HG03442 (cell line): ENCODE measurements at regions not wholly inside any gene's neighbourhood (a gene's known extent, or its start where the extent isn't known, plus 50 kb on each side); places are given as distances from the start of the nearest gene placed in this dataset.

Experiments
- ATAC-seq: cut with Tn5 transposase; IDR thresholded peaks from one replicate; pipeline ENCODE4 v1.9.1; 2021; ENCODE audit warnings: mild to moderate bottlenecking, moderate library complexity; ENCODE audit not compliant: unreplicated experiment

DNA sequence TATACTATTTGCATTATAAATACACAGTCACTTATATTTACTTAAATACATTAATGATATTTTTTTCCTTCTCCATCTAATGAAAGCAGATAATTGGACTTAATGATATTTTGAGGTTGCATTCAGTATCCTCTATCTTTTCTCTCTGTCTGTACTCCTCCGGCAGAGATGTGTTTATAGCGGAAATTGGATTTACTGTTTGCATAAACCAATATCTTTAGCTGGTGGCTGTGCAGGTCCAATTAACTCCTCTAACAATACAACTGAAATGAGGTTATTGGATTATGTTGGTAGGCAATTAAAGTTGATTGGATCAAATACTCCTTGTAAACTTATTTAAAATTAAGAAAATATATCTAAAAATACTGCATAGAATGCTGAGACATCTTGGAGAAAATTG is 1044.2 kb upstream of the SORCS1 start:
- no peak for ATAC-seq

DNA sequence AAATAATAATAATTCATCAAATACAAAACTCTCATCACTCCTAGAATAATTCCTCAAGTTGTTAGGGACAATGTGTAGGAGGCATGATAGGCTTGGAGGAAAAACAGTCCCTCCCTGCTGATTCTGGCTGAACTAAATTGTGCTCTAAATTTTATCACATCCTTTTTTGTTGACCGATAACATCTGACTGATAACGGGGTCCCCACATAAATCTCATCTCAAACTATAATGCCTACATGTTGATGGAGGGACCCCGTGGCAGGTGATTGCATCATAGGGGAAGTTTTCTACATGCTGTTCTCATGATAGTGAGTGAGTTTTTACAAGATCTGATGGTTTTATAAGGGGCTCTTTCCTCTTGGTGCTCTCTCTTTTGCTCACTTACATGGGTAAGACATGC is 1043.5 kb upstream of the SORCS1 start:
- no peak for ATAC-seq

DNA sequence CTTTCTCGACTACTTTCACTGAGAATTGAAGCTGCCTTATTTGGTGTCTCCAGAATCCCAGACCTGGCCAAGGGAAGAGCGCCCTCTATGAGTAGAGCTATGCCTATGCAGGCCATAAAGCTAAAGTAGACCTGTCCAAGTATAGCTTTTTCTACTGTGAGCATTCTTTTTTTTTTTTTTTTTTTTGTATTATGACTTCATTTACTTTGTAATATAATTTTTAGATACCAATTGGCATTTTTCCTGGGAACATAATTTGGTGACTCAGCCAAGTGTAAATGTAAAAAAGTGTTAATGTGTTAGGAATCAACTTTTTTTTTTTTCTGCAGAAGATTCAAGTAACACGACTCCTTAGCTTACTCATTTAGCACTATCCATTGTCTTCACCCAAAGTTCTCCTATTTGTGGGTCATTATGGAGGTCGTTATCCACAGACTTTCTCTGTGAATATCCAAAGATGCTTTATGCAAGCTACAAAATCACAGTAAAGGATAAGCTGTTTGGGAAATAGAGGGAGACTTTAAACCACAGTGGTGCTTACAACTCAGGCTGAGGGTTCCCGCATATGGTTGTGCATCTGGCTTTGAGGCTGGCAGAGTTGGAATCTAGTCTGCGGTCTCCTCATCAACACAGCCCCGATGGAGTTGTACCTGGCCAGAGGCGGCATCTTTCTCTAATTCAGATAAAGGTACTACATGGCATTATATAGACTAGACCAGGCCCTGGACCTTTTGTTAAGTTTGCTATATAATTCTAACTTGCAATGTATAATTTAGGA is 1040.2 kb upstream of the SORCS1 start:
- no peak for ATAC-seq

DNA sequence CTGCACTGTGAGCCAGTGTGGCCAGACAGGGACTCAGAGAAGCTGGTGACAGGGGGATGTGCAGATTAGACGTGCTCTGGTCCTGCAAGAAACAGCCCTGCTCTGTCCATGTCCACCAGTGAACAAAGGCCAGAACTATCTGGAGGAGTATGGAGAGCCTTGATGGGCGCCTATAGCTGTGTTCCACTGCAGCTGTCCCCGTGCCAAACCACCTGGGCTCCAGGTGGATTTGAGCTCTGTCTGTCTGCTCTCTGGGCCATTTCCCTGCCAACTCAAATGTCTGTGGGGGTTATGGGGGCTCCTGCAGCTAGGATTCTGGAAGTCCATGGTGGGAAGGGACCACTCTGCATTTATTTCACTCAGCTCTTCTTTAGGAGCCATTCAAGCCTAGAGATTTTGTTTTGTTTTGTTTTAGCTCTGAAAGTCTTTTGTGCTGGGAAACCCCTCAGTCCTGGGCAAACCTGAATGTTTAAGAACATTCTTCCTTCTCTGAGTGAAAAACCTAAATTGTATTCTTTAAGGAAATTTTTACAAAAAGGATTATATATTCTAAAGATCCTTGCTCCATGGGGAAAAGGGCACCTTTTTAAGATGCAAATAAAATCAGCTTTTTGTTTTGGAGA is 1039.5 kb upstream of the SORCS1 start:
- no peak for ATAC-seq

DNA sequence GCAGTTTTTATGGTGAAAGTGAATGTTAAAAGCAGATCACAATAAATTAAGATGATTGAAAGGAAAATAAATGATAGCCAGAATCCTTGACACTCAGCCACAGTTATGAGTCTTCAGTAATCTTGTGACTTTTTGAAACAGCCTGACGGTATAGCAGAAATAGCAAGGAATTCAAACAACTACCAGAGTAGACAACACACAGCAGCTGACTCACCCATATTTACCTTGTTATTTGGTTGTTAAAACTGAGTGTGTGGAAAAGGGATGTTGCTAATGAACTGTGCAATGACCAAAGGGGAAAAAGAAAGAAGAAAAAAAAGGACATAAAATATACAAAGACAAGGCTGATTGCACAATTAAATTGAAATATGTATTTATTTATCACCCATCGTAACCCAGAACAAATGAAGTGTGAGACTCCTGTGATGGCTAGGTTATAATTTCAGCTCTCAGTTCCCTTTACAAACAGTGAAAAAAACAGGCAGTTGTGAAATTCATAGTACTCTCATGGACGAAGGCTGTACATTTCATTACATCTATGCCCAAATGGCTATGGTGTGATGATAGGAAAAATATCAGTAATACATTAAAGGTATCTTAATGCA is 1023.0 kb upstream of the SORCS1 start:
- no peak for ATAC-seq

DNA sequence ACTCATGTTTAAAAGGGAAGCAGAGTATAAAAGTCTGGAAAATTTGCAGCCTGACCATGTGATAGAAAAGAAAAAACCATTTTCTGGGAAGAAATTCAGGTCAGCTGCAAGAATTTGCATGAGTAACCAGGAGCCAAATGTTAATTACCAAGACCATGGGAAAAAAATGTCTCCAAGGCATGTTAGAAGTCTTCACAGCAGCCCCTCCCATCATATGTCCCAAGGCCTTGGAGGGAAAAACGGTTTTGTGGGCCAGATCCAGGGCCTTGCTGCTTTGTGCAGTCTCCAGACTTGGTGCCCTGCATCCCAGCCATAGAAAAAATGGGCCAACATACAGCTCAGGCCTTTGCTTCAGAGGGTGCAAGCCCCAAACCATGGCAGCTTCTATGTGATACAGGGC is 1019.6 kb upstream of the SORCS1 start:
- no peak for ATAC-seq

DNA sequence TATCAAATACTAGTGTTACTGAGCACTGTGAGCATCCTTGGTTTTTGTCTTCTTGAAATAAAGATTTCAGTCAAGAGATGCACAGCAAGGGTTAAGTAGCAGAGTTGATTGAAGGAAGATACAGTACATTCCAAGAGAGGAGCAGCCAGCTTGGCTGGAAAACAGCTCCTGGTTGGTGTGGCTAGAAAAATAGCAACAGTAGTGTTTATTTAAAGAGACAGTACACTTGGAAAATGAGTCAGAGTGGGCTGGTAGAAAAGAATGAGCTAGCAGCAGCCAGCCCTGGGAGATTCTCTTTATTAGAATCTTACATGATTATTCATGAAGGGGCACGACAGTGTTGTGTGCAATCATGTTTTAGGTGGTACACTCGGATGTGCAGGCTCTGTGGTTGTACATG is 1016.4 kb upstream of the SORCS1 start:
- no peak for ATAC-seq

DNA sequence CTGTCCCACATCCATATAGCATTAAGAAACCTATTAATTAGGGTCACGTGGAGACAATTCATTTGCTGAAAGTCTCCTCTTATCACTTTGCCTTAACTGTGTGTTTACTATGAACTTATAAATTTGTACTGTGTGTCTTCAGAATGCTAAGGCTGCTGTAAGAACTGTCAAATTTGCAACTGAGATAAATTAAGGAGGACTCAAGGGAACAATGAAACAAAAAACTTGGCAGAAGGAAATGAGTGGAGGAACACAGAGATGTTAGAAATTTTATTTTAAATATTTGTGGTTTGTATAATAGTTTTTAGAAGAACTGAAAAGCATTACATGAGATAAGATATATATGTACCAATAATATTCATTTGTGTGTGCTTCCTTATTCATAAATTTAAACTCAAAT is 1005.3 kb upstream of the SORCS1 start:
- ATAC-seq: no peak

DNA sequence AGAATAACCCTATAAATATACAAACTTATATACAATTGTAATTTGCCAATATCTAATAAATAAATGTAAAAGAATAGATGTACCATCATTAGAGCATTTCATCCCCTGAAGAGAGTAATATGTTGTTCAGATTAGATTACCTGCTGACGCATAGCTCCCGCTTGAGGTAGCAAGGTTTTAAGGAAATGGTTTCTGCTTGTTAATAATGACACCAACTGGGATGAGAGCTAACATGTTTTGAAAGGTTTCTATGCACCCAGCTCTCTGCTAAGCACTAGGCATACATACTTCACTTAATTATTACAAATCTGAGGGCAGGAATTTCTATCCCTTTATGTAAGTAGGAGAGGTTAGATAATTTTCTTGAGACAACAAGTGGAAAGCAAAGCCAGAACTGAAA is 1003.3 kb upstream of the SORCS1 start:
- ATAC-seq: no peak

DNA sequence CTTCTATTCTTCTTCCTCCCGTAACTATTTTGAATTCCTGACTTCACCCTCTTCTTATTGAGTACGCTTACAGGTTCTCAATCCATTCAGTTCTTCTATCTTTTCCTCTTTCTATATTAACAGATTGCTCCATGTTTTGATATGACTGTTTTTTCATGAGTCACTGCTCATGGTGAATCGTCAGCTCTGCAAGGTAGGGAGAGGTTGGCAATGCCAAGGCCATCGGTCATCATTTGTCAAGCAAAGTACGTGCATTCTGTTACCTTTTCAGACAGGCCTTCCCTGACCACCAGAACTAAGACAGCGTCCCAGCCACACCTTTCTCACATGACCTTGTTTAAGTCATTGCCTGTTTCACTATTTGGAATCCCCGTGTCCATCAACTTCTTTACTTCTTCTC is 1001.9 kb upstream of the SORCS1 start:
- ATAC-seq: no peak

DNA sequence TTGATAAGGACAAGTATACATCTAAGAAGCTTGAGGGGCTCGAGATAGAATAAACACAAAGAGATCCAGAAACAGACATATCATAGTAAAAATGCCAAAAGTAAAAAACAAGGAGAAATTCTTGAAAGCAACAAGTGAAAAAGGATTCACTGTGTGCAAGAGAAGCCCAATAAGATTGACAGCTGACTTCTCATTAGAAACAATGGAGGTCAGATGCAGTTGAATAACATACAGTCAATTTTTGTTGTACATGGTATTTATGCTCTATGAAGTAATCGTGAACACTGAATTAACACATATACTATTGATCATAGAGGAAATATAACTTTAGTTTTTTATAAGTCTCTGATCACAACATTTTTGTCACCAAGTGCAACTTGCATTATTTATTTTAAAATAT is 982.8 kb upstream of the SORCS1 start:
- no peak for ATAC-seq

DNA sequence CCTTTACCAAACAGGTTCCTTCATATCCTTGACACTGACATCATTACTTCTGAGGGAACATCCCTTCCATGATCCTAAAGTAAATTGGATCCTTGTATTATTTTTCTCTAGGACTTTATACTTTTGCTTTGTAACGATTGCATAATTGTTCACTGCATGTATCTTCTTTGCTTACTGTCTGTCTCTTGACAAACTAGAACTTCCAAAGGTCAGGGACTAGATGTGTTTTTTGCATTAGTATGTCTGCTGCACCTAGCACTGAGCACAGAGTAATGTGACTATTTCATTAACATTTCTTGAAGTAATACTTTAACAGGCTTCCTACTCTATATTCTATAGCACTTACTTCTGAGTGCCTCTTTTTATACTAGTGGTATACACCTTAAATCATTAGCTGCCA is 976.6 kb upstream of the SORCS1 start:
- ATAC-seq: no peak

DNA sequence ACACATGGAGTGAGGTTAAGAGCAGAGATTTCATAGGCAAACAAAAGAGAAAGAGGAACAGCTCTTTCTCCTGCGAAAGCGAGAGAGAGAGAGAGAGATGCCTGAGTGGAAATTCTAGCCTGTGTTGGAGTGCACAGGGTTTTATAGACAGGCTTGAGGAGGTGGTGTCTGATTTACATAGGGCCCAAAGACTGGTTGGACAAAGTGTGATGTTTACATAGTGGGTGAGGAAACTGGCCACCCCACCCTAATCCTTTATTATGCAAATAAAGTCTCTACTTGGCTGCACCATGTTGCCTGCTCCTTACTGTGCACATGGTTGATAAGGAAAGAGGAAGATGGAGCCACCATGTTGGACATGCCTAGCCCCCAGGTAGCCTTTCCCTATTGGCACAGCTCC is 967.8 kb upstream of the SORCS1 start:
- no peak for ATAC-seq

DNA sequence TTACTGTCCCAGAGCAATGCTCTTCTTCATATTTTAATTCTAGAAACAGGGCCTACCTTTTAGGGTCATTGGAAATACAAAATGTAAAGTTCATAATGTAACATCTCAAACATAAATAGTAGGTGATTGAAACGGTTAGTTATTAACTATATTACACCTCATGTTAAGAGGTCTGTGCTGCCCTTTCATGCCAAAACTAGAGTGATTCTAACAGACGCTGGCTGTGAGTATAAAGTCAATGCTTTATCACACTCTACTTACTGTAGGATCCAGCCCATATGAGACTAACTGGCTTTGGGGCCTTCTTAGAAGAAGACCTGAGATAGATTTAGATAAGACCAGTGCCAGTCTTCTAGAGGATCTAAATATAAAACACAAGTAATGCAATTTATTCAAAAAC is 966.1 kb upstream of the SORCS1 start:
- no peak for ATAC-seq

DNA sequence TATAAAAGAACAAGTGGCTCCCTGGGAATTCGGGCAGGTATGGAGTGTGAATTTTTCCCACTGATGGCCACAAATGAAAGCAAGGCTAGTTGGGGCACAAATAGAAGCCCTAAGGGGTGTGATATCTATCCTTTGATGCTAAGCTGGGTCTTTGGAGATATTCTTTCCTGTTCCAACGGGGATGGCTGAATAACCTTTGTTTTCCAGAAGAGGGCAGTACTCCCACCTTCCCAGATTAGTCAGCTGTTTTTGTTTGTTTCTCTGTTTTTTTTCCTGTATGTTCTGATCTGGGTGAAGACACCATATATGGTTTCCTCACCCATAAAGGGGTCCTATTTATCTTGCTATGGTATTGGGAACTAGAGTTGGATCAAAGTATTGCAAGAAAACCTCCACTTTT is 947.7 kb upstream of the SORCS1 start:
- no peak for ATAC-seq

DNA sequence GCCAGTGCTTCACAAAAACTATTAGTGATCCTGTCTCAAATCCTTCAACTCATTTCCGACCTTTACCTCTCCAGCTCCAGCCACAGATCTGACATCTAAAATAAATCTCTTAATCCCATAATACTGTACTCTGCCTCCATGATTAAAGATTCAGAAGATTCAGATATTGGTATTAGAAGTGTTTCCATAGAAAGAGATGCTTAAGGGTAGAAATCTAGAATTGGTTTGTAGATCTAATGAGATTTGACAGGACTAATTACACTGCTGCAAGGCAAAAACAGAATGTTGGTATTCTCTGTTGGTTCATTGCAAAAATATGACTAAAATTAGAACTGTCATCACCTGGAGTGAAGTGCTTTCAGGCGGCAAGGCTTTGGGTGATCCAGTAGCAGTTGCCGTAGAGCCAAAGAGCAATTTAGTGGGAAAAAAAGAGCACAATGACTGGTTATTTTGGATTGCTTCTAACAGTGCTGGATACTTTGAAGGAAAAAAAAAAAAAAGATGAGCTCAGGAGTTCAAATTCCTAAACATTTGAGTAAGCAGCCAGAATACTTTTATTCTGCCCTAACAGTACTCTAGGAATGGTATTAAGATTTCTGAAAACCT is 940.1 kb upstream of the SORCS1 start:
- no peak for ATAC-seq

DNA sequence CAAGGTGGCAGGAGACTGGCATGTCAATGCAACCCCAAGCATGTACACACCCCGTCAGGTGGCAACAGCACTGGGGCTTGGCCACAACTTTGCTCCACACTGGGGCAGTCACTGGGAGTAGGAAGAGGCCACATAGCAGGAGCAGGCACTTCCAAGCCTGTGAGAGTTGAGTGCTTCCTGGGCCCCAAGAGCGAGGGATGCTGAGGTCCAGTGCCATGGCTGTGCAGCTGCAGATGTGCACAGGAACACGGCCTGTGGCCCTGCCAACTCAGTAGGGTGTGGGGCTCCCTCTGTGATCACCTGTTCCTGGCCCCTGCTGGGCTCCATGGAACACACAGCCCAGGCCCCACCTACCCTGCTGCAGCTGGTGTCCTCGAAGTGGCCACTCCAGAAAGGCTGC is 932.8 kb upstream of the SORCS1 start:
- ATAC-seq: no peak

DNA sequence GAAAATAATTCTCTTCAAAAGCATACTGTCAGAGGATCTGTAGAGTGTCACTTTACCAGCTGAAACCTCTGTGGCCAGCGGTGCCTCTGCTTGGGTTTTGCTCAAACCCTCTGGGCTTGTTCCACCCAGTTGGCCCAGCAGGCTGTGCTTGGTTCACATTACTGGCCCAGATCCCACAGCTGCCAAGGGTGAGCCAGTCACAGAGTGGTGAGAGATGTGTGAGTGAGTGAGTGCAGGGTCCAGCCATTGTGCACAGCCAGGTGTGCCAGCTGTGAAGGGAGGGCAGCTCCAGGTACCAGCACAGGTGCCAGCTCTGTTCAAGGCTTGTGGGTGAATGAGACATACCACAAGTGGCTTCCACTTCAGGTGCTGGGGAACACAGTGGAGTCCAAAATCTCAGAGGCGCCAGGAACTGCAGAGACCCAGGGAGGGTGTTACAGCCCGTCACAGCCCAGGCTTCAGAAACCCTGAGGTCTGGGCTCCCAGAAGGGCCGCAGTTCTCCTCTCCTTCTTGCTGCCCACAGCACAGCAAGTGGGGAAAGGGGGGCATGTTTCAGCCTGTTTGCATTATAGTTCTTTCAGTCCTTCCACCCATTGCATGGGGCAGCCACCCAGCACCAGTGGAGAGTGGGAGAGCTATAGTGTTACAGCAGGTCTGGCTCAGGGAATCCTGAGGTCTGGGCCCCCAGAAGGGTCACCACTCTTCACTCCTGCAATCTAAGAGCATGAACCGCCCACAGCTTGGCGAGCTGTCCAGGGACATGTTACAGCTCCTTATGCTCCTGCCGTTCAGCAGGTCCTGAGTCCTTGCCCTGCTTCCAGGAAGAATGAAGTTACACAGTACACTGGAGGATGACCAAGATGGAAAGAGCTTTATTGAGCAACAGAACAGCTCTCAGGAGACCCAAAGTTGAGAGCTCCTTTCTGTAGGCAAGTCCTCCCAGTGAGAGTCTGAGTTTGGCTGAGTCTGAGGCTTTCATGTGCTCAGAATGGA is 931.7 kb upstream of the SORCS1 start:
- ATAC-seq: no peak

DNA sequence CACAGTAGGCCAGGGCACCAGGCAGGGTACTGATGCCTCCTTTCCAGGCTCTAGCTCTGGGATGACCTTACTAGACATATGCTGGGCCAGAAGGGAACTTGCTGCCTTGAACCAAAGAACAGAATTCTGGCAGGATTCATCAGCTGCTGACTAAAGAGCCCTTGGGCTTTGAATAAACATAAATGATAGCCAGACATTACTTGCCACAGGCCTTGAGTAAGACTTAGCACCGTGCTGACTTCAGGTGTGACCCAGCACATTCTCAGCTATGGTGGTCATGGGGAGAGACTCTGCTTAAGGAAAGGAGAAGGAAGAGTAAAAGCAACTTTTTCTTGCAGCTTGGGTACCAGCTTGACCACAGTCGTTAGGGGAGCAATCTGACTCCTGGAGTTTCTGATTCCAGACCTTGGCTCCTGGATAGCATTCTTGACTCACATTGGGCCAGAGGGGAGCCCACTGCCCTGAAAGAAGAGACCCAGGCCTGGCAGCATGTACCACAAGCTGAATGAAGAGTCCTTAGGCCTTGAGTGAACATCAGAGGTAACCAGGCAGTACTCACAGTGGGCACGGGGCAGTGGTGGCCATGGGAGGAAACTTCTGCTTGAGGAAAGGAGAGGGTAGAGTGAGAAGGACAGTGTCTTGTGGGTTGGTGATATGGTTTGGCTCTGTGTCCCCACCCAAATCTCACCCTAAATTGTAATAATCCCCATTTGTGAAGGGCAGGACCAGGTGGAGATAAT is 926.1 kb upstream of the SORCS1 start:
- ATAC-seq: no peak

DNA sequence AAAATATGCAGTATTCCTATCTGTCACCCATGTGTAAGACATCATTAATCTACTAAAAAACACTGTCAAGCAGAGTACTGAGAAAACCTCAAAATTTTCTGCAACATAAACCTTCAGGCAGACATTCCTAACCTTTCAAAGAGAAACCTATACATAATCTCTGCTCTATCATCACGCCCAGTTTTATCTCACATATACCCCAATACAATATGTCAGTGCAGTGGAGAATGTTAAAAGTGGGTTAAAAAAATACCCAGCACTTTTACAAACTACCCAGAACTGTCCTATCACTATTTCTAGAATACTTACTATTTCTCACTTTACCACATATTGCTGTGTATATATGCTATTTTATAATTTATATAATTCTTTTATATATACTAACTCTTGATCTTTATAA is 922.0 kb upstream of the SORCS1 start:
- no peak for ATAC-seq
